ENCODE measurements at regions not wholly inside any gene's neighbourhood (a gene's known extent, or its start where the extent isn't known, plus 50 kb on each side); places are given as distances from the start of the nearest gene placed in this dataset.

GRCh38 chr20:19929012-19929360 is 88.2 kb upstream of the NAA20 start:
- no peak overlapping the region for H3K4me3 Mint-ChIP-seq
- H3K4me1 Mint-ChIP-seq = no peaks in the 10 kb centered on the region
- no peaks in the 10 kb centered on the region for H3K36me3 Mint-ChIP-seq
- no peak for TF ChIP-seq CTCF (IDR thresholded peaks at IDR 0.05)
- whole genome bisulfite sequencing (ENCODE audit: insufficient coverage) = 69% methylated on average over 1 of the region's 1 CpG
- H3K27ac ChIP-seq (ENCODE audit: low read length) = no peak overlapping the region
- DNase-seq = no peak
- H3K36me3 ChIP-seq (ENCODE audit: control insufficient read depth, insufficient read depth, low read length) = no peaks in the 10 kb centered on the region
- H3K4me1 ChIP-seq (ENCODE audit: control insufficient read depth, insufficient read depth, low read length) = peaks cover 12% of the 10 kb centered on the region
- H3K27me3 ChIP-seq (ENCODE audit: control insufficient read depth, insufficient read depth, low read length) = no peaks in the 10 kb centered on the region
- intact Hi-C loops (cut with micrococcal nuclease) = no loop called here
- H3K9me3 Mint-ChIP-seq = no peaks in the 10 kb centered on the region
- H3K4me3 ChIP-seq (ENCODE audit: low read length) = no peak overlapping the region
- no peak for ATAC-seq
- H3K9me3 ChIP-seq (ENCODE audit: control insufficient read depth, insufficient read depth, low read length) = no peaks in the 10 kb centered on the region
- no peak overlapping the region for H3K27ac Mint-ChIP-seq
- H3K27me3 Mint-ChIP-seq (ENCODE audit: low read depth in 2 of 2) = peaks cover 9 to 26% of the 10 kb centered on the region in 2 donors

- Mint-ChIP-seq H3K4me1 (peaks cover under 1% of the 10 kb centered on the region in 2 donors), H3K27me3 (ENCODE audit: low read depth in 2 of 2) (peaks cover 9 to 33% of the 10 kb centered on the region in 2 donors), H3K27ac (no peak overlapping the region), H3K4me3 (no peak overlapping the region), H3K9me3 (no peaks in the 10 kb centered on the region), H3K36me3 (no peaks in the 10 kb centered on the region)
- no peak for DNase-seq
- Histone ChIP-seq H3K4me3 (ENCODE audit: low read length) (no peak overlapping the region), H3K27me3 (ENCODE audit: control insufficient read depth, insufficient read depth, low read length) (no peaks in the 10 kb centered on the region), H3K4me1 (ENCODE audit: control insufficient read depth, insufficient read depth, low read length) (peaks cover 12% of the 10 kb centered on the region), H3K36me3 (ENCODE audit: control insufficient read depth, insufficient read depth, low read length) (no peaks in the 10 kb centered on the region), H3K27ac (ENCODE audit: low read length) (no peak overlapping the region), H3K9me3 (ENCODE audit: control insufficient read depth, insufficient read depth, low read length) (no peaks in the 10 kb centered on the region)
- TF ChIP-seq CTCF (IDR thresholded peaks at IDR 0.05) = no peak
- ATAC-seq = no peak
- intact Hi-C loops (cut with micrococcal nuclease) = no loop called here
- WGBS (ENCODE audit: insufficient coverage) = 76% methylated on average over 6 of the region's 7 CpGs
These were observed 87.5 kb upstream of the NAA20 start for GRCh38 chr20:19929481-19930145.

- peaks cover 5 to 8% of the 10 kb centered on the region in 2 donors for H3K4me1 Mint-ChIP-seq
- no peak overlapping the region for H3K4me3 Mint-ChIP-seq
- Histone ChIP-seq H3K27me3 (ENCODE audit: control insufficient read depth, insufficient read depth, low read length) (no peaks in the 10 kb centered on the region), H3K4me1 (ENCODE audit: control insufficient read depth, insufficient read depth, low read length) (peaks cover 12% of the 10 kb centered on the region), H3K27ac (ENCODE audit: low read length) (no peak overlapping the region), H3K36me3 (ENCODE audit: control insufficient read depth, insufficient read depth, low read length) (no peaks in the 10 kb centered on the region), H3K4me3 (ENCODE audit: low read length) (no peak overlapping the region), H3K9me3 (ENCODE audit: control insufficient read depth, insufficient read depth, low read length) (no peaks in the 10 kb centered on the region)
- no peak overlapping the region for H3K27ac Mint-ChIP-seq
- 37% methylated on average over 5 of the region's 5 CpGs for WGBS (ENCODE audit: insufficient coverage)
- H3K9me3 Mint-ChIP-seq = no peaks in the 10 kb centered on the region
- no peaks in the 10 kb centered on the region for H3K36me3 Mint-ChIP-seq
- DNase-seq = no peak
- TF ChIP-seq CTCF (IDR thresholded peaks at IDR 0.05) = no peak
- intact Hi-C loops (cut with micrococcal nuclease) = no loop called here
- ATAC-seq = peak in 2 of 3 donors; percentile 21 to 42
- peaks cover 13 to 35% of the 10 kb centered on the region in 2 donors for H3K27me3 Mint-ChIP-seq (ENCODE audit: low read depth in 2 of 2)
These were observed 86.7 kb upstream of the NAA20 start for GRCh38 chr20:19930426-19930825.

- Histone ChIP-seq H3K36me3 (ENCODE audit: control insufficient read depth, insufficient read depth, low read length) (no peaks in the 10 kb centered on the region), H3K4me1 (ENCODE audit: control insufficient read depth, insufficient read depth, low read length) (peaks cover 16% of the 10 kb centered on the region), H3K4me3 (ENCODE audit: low read length) (no peak overlapping the region), H3K9me3 (ENCODE audit: control insufficient read depth, insufficient read depth, low read length) (no peaks in the 10 kb centered on the region), H3K27ac (ENCODE audit: low read length) (no peak overlapping the region), H3K27me3 (ENCODE audit: control insufficient read depth, insufficient read depth, low read length) (peaks cover 2% of the 10 kb centered on the region)
- Mint-ChIP-seq H3K27me3 (ENCODE audit: low read depth in 2 of 2) (peaks cover 20 to 44% of the 10 kb centered on the region in 2 donors), H3K27ac (no peak overlapping the region), H3K36me3 (no peaks in the 10 kb centered on the region), H3K9me3 (no peaks in the 10 kb centered on the region), H3K4me1 (peaks cover 10 to 13% of the 10 kb centered on the region in 2 donors), H3K4me3 (no peak overlapping the region)
- no peak for TF ChIP-seq CTCF (IDR thresholded peaks at IDR 0.05)
- intact Hi-C loops (cut with micrococcal nuclease) = no loop called here
- DNase-seq (no peak), ATAC-seq (no peak)
- WGBS (ENCODE audit: insufficient coverage) = 61% methylated on average over 9 of the region's 9 CpGs
These were observed 84.9 kb upstream of the NAA20 start for GRCh38 chr20:19932170-19932667.

Data from natural killer cell (primary cell).